Stimulated activated CD4-positive, alpha-beta T cell treated with anti-CD3 and anti-CD28 coated beads, TNF-alpha, amount 100 ng/mL, for 1 hour (primary cell): ENCODE measurements at regions not wholly inside any gene's neighbourhood (a gene's known extent, or its start where the extent isn't known, plus 50 kb on each side); places are given as distances from the start of the nearest gene placed in this dataset.

Experiments
- DNase-seq, 3 donors: peaks; one replicate each; pipeline ENCODE4 v3.0.0-alpha.2; 2020; ENCODE audit warnings: low read depth in 3 of 3, low spot score in 1 of 3

DNA sequence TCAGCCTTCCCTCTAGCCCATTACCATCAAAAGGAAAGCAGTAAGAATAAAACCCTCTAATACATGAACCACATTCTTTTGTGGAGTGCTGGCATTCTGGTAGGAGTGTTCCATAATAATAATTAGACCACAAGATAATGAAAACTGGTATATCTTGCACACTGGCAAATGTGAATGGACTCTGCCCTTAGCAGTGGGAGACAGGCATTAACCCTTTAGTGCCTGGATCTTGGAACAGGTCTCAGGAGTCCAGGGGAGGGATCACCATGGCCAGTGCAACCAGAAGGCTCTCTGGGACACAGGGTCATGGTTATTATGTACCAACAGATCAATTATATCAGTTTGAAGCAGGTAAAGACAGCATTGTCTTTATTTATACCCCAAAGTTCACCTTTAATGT lies 387.5 kb upstream of the TMPO start:
- no peak for DNase-seq

- no peak for DNase-seq
These were observed 378.8 kb upstream of the TMPO start for GRCh38 chr12:98136544-98136943.

- DNase-seq = no peak
These were observed 378.1 kb upstream of the TMPO start for GRCh38 chr12:98137278-98137677.

GRCh38 chr12:98144953-98145352 lies 370.4 kb upstream of the TMPO start:
- DNase-seq = no peak

- no peak for DNase-seq
These were observed 369.3 kb upstream of the TMPO start for GRCh38 chr12:98146043-98146442.

DNA sequence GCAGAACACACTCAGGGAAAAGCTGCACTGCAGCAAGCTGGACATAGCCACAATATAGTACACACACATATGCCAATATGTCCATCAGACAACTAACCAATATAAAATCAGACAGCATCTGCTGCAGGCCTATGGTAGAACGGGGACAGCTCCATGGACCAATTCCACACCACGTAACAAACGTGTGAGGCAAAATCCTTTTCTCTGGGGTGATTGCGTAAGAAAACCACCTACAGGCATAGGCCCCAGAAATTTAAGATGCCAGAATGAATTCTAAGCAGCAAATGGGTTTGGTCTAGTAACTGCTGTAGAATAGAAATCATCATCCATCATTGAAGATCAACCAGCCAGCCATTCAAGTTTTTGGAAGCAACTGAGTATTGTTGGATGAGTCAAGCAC lies 368.9 kb upstream of the TMPO start:
- DNase-seq = no peak

- DNase-seq = no peak
These were observed 366.1 kb upstream of the TMPO start for GRCh38 chr12:98149270-98149669.

DNA sequence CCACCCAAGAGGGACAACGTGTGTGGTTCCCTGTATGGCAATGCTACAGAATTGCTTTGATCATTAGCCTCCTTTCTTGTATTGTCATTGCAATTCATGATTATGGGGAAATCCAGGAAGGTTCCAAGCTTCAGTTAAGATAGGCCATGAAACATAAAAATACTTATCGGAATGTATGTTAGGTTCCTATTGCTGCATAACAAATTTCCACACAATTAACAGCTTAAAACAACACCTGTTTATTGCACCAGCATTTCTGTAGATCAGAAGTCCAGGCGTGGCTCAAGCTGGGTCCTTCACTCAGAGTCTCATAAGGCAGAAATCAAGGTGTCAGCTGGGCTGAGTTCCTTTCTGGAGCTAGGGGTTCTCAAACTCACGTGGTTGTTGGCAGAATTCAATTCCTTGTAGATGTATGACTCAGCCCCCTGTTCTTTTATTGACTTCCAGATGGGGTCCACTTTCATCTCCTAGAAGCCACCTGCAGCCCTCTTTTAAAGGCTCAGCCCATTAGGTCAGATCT lies 365.6 kb upstream of the TMPO start:
- DNase-seq = no peak

DNA sequence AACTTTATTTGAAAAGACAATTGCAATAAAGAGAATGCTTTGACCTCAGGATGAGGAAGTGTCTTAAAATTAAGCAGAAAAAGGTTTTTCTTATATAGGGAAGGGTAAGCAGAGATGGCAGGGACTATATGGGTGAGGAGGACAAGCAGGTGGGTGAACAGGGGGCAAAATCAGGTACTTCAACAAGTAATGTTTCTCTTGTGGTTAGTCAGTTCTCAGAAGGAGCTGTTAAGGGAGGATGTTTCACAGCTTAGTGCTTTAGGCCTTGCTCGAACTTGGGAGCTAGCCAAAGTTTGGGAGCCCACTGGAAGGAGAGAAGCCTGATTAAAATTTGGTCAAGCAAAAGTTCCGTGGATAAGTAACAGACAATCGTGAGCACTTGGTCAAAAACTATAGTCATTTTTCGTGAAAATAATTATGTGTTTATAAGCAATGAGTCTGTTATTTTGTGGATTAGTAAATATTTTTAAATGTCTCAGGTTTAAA lies 364.2 kb upstream of the TMPO start:
- DNase-seq = no peak

DNA sequence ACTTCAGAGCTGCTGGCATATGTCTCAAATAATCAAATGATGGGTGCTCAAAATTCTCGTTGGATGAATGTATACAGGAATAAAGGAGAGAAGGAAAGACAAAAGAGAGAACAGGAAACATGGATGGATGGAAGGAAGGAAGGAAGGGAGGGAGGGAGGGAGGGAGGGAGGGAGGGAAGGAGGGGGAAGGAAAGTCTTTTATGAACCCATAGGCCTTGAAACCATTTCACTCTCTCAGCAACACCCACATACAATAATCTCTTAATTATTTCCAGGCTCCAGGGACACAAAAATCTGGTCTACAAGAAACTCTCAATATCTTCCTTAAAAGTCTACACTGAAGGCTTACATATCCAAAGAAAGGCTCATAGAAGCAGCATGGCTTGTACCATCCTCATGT lies 363.4 kb upstream of the TMPO start:
- no peak for DNase-seq

GRCh38 chr12:98154850-98155249 lies 360.5 kb upstream of the TMPO start:
- no peak for DNase-seq

DNA sequence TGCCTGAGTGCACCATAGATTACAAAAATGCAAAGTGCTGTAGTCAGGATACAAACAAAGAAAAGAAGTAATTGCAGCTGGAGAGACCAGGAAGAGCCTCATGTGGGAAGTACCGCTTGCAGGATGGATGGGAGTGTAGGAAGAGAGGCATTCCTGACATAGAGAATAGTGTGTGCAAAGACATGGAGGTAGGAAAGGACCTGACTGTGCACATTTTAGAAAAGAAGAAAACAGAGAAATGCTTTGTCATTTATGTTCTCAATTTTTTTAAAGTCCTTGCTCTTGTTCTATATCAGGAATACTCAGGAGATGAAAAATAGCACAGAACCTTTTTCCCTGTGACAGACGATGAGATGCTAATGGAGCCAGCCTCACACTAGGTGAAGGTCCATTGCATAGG lies 358.7 kb upstream of the TMPO start:
- DNase-seq = no peak

- DNase-seq = no peak
These were observed 352.3 kb upstream of the TMPO start for GRCh38 chr12:98162906-98163678.

- no peak for DNase-seq
These were observed 343.1 kb upstream of the TMPO start for GRCh38 chr12:98172304-98172703.

- DNase-seq = no peak
These were observed 342.6 kb upstream of the TMPO start for GRCh38 chr12:98172801-98173200.

DNA sequence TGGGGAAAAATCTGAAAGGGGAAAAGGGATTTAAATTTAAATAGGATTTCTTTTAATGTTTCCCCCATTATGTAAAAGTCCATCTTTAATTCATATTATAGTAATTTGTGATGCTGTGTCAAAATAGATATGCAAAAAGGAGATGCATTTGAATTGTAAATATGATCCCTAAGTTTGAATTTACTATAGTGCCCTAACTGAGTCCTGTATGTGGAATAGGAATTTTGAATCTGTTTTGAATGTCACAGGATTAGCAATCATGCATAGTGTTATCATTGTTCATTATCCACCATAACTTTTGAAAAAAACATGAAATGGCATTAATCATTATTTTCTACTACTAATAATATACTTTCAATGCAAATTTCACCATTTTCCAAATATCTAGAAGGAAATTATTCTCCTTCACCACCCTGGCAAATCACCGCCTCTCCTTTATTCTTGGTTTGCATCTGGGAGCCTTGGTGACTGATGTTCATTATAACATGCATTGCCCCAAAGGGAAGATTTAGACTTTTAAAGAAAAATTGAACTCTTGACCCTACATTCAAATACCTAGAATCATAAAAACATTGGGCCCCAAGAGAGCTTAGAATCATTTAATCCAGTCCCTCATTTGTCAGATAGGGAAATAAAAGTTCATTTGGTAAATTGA lies 341.5 kb upstream of the TMPO start:
- DNase-seq = no peak

- DNase-seq = no peak
These were observed 341.0 kb upstream of the TMPO start for GRCh38 chr12:98174428-98174809.

- no peak for DNase-seq
These were observed 337.3 kb upstream of the TMPO start for GRCh38 chr12:98178126-98178525.

DNA sequence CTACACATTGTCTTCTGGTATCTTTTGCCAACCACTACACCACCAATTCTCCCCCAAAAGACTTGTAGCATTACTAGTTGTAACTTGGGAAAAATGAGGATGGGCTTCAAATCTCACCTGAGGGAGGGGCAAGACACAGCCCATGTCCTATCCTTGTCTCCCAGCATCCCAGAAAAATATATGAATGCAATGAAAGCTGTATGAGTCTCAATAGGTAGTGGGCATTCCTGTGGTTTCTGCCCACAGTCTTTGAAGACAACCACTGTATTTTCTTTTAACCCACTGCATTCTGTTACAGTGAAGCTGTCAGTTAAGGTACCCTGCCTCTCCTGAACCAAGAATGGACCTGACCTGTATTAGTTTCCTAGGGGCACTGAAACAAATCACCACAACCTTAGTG lies 336.2 kb upstream of the TMPO start:
- DNase-seq = no peak

DNA sequence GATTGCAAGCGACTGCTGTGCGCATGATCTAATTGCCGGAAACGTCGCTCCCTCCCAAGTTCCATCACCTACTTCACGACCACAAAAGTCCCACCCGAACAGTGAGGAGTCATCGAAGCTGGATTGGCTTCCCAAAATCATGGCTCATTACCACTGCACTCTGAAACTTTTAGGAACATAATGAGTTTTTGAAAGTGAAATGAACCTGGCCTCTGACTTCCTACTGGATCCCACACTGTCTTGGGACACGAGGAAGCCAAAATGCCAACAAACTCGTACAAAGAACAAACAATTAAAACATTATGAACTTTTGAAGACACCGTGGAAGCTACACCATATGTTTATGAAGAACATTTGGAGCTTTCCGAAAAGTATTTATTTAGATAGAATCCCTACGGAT lies 334.8 kb upstream of the TMPO start:
- DNase-seq = no peak

DNA sequence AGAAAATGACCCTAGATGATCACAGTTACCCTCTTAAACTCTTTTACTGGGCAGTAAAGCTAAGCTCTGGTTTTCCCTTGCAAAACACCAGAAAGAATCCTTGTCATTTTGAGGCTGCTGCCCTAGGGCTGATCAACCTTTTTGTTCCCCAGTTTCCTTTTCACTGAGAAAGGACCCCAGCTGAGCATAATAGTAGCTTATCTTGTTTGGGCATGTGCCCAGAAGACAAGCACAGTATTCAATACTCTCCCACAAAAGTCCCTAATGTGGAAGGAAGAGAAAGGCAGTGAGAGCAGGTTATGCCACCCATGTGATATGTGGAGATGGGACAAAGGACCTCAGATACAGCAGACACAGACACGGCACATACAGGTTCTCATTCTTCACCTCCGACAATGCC lies 332.6 kb upstream of the TMPO start:
- no peak for DNase-seq

GRCh38 chr12:98185606-98186005 lies 329.8 kb upstream of the TMPO start:
- DNase-seq = no peak

DNA sequence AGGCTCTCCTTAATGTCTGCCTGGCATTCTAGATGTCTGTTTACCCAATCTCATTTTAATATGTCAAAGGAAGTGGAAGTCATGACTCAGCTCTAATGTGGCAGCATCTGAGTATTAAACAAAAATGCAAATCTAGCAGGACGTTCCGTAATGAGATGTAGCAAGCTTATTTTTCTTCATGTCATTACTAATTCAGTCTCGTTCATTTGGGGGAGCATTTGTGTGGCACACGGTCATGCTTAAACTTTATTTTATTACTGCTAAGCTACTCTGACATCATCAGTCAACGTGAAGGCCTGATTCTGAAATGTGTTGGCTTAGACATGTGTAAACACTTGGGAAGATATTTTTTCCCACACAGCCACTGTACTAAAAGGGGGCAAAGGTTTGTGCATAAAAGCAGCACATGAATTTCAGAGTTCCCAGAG lies 326.7 kb upstream of the TMPO start:
- no peak for DNase-seq
